Trophoblast cell (in vitro differentiated cells and primary cell): ENCODE measurements at regions not wholly inside any gene's neighbourhood (a gene's known extent, or its start where the extent isn't known, plus 50 kb on each side); places are given as distances from the start of the nearest gene placed in this dataset.

Experiments used
- DNase-seq, 2 donors: peaks; one replicate each; pipeline ENCODE4 v3.0.0-alpha.2; 2016
- H2AFZ ChIP-seq: 2 replicates; pipeline ENCODE4 v1.6.1; 2013; ENCODE audit warnings: low read length, moderate library complexity, mild to moderate bottlenecking; ENCODE audit not compliant: insufficient read depth, poor library complexity
- H2AK5ac ChIP-seq: 2 replicates; pipeline ENCODE4 v1.6.1; 2013; ENCODE audit warnings: mild to moderate bottlenecking, low read length
- H2BK120ac ChIP-seq: 2 replicates; pipeline ENCODE4 v1.6.1; 2013; ENCODE audit warnings: low read length, mild to moderate bottlenecking, moderate library complexity; ENCODE audit not compliant: insufficient read depth, poor library complexity
- H2BK12ac ChIP-seq: 2 replicates; pipeline ENCODE4 v1.6.1; 2013; ENCODE audit warnings: mild to moderate bottlenecking, low read length, moderate library complexity
- H2BK5ac ChIP-seq: 2 replicates; pipeline ENCODE4 v1.6.1; 2013; ENCODE audit warnings: low read length, low read depth, moderate library complexity, mild to moderate bottlenecking; ENCODE audit not compliant: poor library complexity
- H3K14ac ChIP-seq: 2 replicates; pipeline ENCODE4 v1.6.1; 2013; ENCODE audit warnings: mild to moderate bottlenecking, low read length
- H3K18ac ChIP-seq: 2 replicates; pipeline ENCODE4 v1.6.1; 2013; ENCODE audit warnings: mild to moderate bottlenecking, low read length
- H3K23ac ChIP-seq: 2 replicates; pipeline ENCODE4 v1.6.1; 2013; ENCODE audit warnings: low read length
- H3K27ac ChIP-seq: 2 replicates; pipeline ENCODE4 v1.5.1; 2013; ENCODE audit warnings: low read depth, mild to moderate bottlenecking, inconsistent platforms, low read length, moderate library complexity
- H3K27me3 ChIP-seq: 2 replicates; pipeline ENCODE4 v1.6.1; 2013; ENCODE audit warnings: inconsistent platforms, mild to moderate bottlenecking, low read length, moderate library complexity; ENCODE audit not compliant: insufficient read depth
- H3K36me3 ChIP-seq, 2 experiments: 1 replicate in 1 of 2; 2 replicates in 1 of 2; pipeline ENCODE4 v1.6.1; 2013; ENCODE audit warnings: low read length in 2 of 2, mild to moderate bottlenecking in 2 of 2, moderate library complexity in 1 of 2; ENCODE audit not compliant: insufficient read depth in 2 of 2, control insufficient read depth in 1 of 2
- H3K4ac ChIP-seq: 2 replicates; pipeline ENCODE4 v1.6.1; 2013; ENCODE audit warnings: low read depth, mild to moderate bottlenecking, low read length, moderate library complexity
- H3K4me1 ChIP-seq, 2 experiments: 1 replicate in 1 of 2; 2 replicates in 1 of 2; pipeline ENCODE4 v1.6.1; 2013; ENCODE audit warnings: low read length in 2 of 2, mild to moderate bottlenecking in 2 of 2, moderate library complexity in 1 of 2; ENCODE audit not compliant: insufficient read depth in 2 of 2, control insufficient read depth in 1 of 2
- H3K4me2 ChIP-seq: 2 replicates; pipeline ENCODE4 v1.6.1; 2013; ENCODE audit warnings: inconsistent platforms, mild to moderate bottlenecking, low read length, moderate library complexity
- H3K4me3 ChIP-seq: 2 replicates; pipeline ENCODE4 v1.5.1; 2013; ENCODE audit warnings: mild to moderate bottlenecking, low read depth, low read length, inconsistent platforms
- H3K79me1 ChIP-seq: one replicate; pipeline ENCODE4 v1.6.1; 2013; ENCODE audit warnings: low read length
- H3K79me2 ChIP-seq: 2 replicates; pipeline ENCODE4 v1.6.1; 2013; ENCODE audit warnings: low read length, mild to moderate bottlenecking; ENCODE audit not compliant: control insufficient read depth, insufficient read depth, poor library complexity
- H3K9ac ChIP-seq: 2 replicates; pipeline ENCODE4 v1.6.1; 2013; ENCODE audit warnings: mild to moderate bottlenecking, low read length
- H3K9me3 ChIP-seq: 2 replicates; pipeline ENCODE4 v1.6.1; 2013; ENCODE audit warnings: low read depth, mild to moderate bottlenecking, control low read depth, inconsistent platforms, low read length; ENCODE audit not compliant: insufficient read depth
- H4K12ac ChIP-seq: 2 replicates; pipeline ENCODE4 v1.6.1; 2013; ENCODE audit warnings: low read depth, mild to moderate bottlenecking, low read length, moderate library complexity
- H4K8ac ChIP-seq: 2 replicates; pipeline ENCODE4 v1.6.1; 2013; ENCODE audit warnings: low read depth, mild to moderate bottlenecking, low read length, moderate library complexity
- H4K91ac ChIP-seq: one replicate; pipeline ENCODE4 v1.6.1; 2013; ENCODE audit warnings: low read depth, mild to moderate bottlenecking, low read length, moderate library complexity
- WGBS: extraction: QIAGEN DNeasy Blood & Tissue Kit; methylation state at CpG from one replicate; pipeline ENCODE4 v1.1.7; 2013; ENCODE audit warnings: missing lambda C conversion rate; ENCODE audit not compliant: insufficient read length, insufficient coverage; ENCODE audit errors: extremely low coverage; 5-methylcytosine and 5-hydroxymethylcytosine counted together

DNA sequence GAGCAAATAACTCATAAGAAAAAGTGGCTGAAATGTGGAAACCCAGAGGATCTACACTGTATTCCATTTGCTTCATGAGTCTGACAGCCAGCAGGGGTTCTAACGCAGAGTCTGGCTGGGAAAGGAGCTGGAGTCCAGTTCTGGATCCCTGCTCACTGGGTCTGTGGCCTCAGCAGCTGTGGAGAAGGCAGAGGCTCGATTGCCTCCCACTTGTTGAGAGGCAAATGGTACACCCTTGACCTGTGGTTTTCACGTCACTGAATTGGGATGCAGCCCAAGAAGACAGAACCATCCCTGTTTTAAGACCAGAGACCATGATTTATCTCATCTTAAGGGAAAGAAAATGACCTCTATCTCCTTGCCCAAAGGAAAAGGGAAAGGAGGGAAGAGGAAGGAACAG lies 147.0 kb upstream of the NOCT start:
- Histone ChIP-seq H4K8ac (no peak overlapping the region), H3K79me1 (no peaks in the 10 kb centered on the region), H2BK12ac (no peak overlapping the region), H3K27ac (no peak overlapping the region), H4K91ac (no peak overlapping the region), H3K4ac (no peak overlapping the region), H3K23ac (no peak overlapping the region), H3K9me3 (peaks cover 3% of the 10 kb centered on the region), H3K18ac (no peak overlapping the region), H3K79me2 (no peaks in the 10 kb centered on the region), H2BK5ac (no peak overlapping the region), H2AFZ (no peak overlapping the region), H3K4me2 (no peak overlapping the region), H2BK120ac (no peak overlapping the region), H3K36me3 (no peaks in the 10 kb centered on the region), H3K4me1 (no peaks in the 10 kb centered on the region), H3K14ac (no peak overlapping the region), H3K4me3 (no peak overlapping the region), H3K9ac (no peak overlapping the region), H2AK5ac (no peak overlapping the region), H3K27me3 (no peaks in the 10 kb centered on the region), H4K12ac (no peak overlapping the region)
- no CpG with 5 or more reads among the region's 3 CpGs for WGBS
- no peak for DNase-seq

DNA sequence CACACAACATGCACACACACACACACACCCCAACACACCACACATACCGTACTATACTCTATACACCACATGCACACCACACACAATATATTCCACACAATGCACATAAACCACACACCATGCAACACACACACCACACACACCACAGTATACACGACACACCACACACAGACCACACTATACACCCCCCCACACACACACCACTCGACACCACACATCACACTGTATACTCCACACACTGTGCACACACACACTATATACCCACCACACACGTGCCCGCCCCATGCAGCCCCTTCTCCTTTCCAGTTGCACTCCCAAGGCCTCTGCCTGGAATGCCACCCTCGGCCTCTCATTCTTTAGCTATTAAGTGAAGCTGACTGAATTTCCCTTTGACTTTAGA lies 148.2 kb upstream of the NOCT start:
- Histone ChIP-seq H3K79me1 (no peaks in the 10 kb centered on the region), H2BK5ac (no peak overlapping the region), H3K4me2 (no peak overlapping the region), H4K12ac (no peak overlapping the region), H3K79me2 (no peaks in the 10 kb centered on the region), H4K91ac (no peak overlapping the region), H3K36me3 (no peaks in the 10 kb centered on the region), H2BK12ac (no peak overlapping the region), H3K23ac (peak overlapping the region; percentile 3), H3K4me1 (no peaks in the 10 kb centered on the region), H3K14ac (no peak overlapping the region), H3K27me3 (no peaks in the 10 kb centered on the region), H2BK120ac (no peak overlapping the region), H4K8ac (no peak overlapping the region), H2AFZ (no peak overlapping the region), H3K9me3 (peaks cover 3% of the 10 kb centered on the region), H3K27ac (no peak overlapping the region), H3K9ac (no peak overlapping the region), H2AK5ac (no peak overlapping the region), H3K18ac (no peak overlapping the region), H3K4me3 (no peak overlapping the region), H3K4ac (no peak overlapping the region)
- 100% methylated on average over 3 of the region's 6 CpGs for WGBS
- no peak for DNase-seq

DNA sequence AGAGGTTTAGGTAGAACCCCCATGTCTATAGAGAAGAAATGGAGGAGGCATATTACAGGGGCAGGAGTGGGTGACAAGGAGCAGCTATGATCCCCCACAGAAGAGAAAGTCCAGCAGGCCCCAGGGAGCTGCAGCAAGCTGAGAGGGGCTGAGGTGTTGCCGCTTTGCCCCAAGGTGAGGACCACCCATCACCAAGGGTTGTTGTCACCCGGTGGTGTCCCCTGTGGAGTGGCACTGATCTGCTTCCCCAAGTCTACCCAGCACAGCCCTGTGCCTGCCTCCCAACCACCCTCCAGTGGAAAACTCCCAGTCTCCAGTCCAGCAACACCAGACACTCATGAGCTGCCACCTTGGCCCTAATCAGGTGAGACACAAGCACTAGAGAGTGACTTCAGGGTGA lies 149.3 kb upstream of the NOCT start:
- no peaks in the 10 kb centered on the region for H3K4me1 ChIP-seq
- no peaks in the 10 kb centered on the region for H3K36me3 ChIP-seq
- H3K4me2 ChIP-seq = no peak overlapping the region
- no peak overlapping the region for H2AFZ ChIP-seq
- no peak overlapping the region for H2BK12ac ChIP-seq
- no peaks in the 10 kb centered on the region for H3K79me2 ChIP-seq
- H4K91ac ChIP-seq = no peak overlapping the region
- no peak overlapping the region for H3K27ac ChIP-seq
- no peaks in the 10 kb centered on the region for H3K27me3 ChIP-seq
- no peak overlapping the region for H3K4ac ChIP-seq
- no peak overlapping the region for H2BK5ac ChIP-seq
- no CpG with 5 or more reads among the region's 2 CpGs for WGBS
- no peak overlapping the region for H3K23ac ChIP-seq
- H3K9me3 ChIP-seq = peaks cover 3% of the 10 kb centered on the region
- no peak overlapping the region for H2AK5ac ChIP-seq
- H2BK120ac ChIP-seq = no peak overlapping the region
- no peak overlapping the region for H3K9ac ChIP-seq
- H3K79me1 ChIP-seq = no peaks in the 10 kb centered on the region
- H3K18ac ChIP-seq = no peak overlapping the region
- no peak overlapping the region for H4K12ac ChIP-seq
- H3K14ac ChIP-seq = no peak overlapping the region
- no peak overlapping the region for H3K4me3 ChIP-seq
- no peak overlapping the region for H4K8ac ChIP-seq
- no peak for DNase-seq

DNA sequence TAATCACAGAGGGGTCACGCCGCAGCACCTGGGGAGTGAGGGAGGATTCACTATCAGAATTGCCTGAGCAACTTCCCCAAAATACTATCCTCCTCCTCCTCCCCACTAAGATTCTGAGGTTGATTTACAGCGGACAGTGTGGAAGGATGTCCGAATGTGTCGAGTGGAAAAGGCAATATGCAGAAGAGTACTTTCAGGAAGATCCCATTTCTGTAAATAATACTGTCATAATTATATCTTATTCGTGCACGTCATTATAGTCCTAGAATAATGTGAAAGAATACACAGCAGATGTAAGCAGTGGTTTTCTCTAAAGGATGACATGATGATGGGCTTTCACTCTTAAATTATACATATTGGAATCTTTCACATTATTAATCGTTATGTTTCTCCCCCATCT lies 149.8 kb upstream of the NOCT start:
- H2BK5ac ChIP-seq = no peak overlapping the region
- H3K79me1 ChIP-seq = no peaks in the 10 kb centered on the region
- H3K4me2 ChIP-seq = no peak overlapping the region
- no peak overlapping the region for H4K8ac ChIP-seq
- no peaks in the 10 kb centered on the region for H3K79me2 ChIP-seq
- no peaks in the 10 kb centered on the region for H3K4me1 ChIP-seq
- H3K9ac ChIP-seq = no peak overlapping the region
- no peak overlapping the region for H4K12ac ChIP-seq
- peaks cover 3% of the 10 kb centered on the region for H3K9me3 ChIP-seq
- no peak overlapping the region for H3K23ac ChIP-seq
- no peak overlapping the region for H2AK5ac ChIP-seq
- no peak overlapping the region for H3K27ac ChIP-seq
- H3K18ac ChIP-seq = no peak overlapping the region
- H4K91ac ChIP-seq = no peak overlapping the region
- no CpG with 5 or more reads among the region's 8 CpGs for WGBS
- no peak for DNase-seq
- no peak overlapping the region for H2AFZ ChIP-seq
- no peaks in the 10 kb centered on the region for H3K27me3 ChIP-seq
- H3K4me3 ChIP-seq = no peak overlapping the region
- H3K36me3 ChIP-seq = no peaks in the 10 kb centered on the region
- no peak overlapping the region for H3K14ac ChIP-seq
- H2BK120ac ChIP-seq = no peak overlapping the region
- no peak overlapping the region for H2BK12ac ChIP-seq
- H3K4ac ChIP-seq = no peak overlapping the region
